HL-60/S4 treated with phorbol 12-myristate 13-acetate at 8.2 ng/mL for 4 days and 3 days (cell line): ENCODE measurements at regions not wholly inside any gene's neighbourhood (a gene's known extent, or its start where the extent isn't known, plus 50 kb on each side); places are given as distances from the start of the nearest gene placed in this dataset.
"Not testable (repeated sequence)": the region's sequence is repeated elsewhere in the genome, so short reads cannot be mapped to it uniquely, and the experiment has no call there.

ENCODE experiments used
- in situ Hi-C: fragments of 300-500 bp; cut with MboI; formaldehyde crosslinking; loops from 2 replicates; pipeline ENCODE4 v1.15.0; 2022; ENCODE audit warnings: low sequenced_read_pairs

DNA sequence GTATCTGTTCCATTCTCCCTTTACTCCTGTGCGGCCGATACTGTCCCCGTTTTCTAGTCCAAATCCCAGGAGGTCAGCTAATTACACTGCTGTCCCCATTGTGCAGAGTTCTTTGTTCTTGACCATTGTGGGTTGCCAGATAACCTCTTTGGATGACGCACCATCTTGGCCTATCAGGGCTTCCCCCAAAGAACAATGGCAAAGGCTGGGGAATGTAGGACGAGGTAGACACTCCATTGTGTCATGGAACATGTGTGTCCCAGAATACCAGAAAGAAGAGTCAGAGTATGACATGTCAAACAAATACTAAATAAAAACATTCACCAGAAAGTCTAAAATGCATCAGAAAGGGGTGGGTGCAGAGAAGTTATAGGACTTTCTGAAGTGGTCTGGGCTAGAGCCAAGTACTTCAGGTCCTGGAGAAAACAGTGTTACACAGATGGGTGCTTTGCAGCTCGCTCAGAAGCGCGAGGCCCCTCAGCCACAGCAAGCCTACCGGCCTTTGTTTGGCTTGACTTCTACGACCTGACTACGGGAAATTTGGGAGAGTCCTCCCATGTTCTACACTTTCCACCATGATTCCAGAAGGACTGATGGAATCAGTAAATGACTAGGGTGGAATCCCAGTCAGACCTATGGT lies 83.2 kb upstream of the SSBP2 start:
- in situ Hi-C loops = loop anchor here (25.0 kb wide), 1 partner anchor 322 kb away; no protein-coding TSS in a partner anchor

DNA sequence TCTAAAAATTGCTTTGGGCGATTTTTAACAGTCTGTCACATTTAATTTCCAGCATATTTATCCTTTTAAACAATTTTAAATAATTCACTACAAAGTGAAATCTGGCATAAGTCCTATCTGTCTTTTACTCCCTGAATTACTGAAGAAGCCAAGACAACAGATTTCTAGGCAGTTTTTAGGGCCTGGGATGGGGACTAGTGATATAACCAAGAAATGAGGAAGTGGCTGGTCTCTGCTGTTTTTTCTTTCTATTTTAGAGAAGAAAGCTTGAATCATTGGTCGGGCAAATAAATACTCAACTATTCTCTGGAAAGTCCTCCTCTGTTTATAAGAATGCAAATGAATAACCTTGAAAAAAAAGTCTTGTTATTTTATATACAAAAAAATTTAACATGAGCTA lies 79.7 kb upstream of the SSBP2 start:
- in situ Hi-C loops = loop anchor here (25.0 kb wide), 1 partner anchor 318 kb away; no protein-coding TSS in a partner anchor

DNA sequence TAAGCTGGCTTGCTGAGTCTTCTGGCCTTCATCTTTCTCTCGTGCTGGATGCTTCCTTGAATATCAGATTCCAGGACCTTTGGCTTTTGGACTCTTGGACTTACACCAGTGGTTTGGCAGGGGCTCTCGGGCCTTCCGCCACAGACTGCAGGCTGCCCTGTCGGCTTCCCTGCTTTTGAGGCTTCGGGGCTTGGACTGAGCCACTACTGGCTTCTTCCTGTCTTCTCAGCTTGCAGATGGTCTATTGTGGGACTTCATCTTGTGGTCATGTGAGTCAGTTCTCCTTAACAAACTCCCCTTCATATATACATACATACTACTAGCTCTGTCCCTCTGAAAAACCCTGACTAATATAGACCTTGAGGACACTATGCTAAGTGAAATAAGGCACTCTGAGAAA lies 78.3 kb upstream of the SSBP2 start:
- in situ Hi-C loops = loop anchor here (25.0 kb wide), 1 partner anchor 317 kb away; no protein-coding TSS in a partner anchor

DNA sequence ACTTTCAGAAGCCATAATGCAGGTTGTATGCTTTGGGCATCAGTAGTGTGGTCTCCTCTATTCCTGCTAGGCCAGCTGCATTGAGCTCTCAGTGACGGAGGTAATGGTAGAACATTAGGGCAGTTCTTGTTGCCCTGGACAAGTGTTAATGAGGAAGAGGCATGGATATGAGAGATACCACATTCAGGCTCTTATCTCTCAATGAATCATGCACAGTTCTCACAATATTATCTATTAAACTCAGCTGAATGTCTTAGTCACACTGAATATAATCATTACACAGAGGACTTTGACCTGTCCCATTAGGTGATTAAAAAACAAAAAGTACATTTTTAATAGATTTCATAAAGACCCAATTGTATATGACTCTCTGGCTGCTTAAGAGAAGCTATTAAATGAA lies 76.6 kb upstream of the SSBP2 start:
- in situ Hi-C loops = loop anchor here (25.0 kb wide), 1 partner anchor 315 kb away; no protein-coding TSS in a partner anchor

DNA sequence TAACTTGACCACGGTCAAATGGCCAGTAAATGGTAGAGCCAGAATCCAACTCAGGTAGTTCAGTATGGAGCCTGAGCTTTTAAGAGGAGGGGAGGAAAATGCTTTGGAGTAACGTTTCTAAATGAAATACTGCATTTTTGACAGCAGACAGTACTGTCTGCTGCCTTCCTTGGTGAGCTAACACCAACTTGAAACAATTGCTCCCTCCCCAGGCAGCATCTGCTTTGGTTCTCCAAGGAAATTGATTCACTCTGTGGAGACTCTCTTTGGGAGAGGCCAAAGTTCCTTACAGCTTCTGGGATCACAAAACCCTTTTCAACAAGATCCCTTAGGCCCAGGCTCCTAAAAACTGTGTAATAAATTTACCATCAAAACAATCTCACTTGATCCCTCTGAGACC lies 75.2 kb upstream of the SSBP2 start:
- in situ Hi-C loops = loop anchor here (25.0 kb wide), 1 partner anchor 314 kb away; no protein-coding TSS in a partner anchor

DNA sequence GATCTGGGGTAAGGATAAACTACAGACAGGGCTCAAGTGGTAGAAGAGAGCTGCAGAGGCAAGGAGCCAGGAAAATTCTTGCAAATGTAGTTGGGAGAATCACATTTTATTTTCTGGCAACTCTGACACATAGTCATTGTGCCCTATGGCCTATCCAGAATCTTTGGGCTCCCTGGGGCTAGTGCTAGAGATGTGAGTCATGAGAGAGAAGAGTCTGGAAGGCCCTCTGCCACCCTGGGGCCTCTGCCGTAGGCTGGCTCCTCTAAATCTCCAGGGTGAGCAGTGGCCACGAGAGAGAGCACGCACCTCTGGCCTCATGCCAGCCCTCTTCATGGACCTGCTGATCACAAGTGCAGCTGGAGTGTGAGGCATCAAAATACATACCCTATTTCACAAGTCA lies 74.3 kb upstream of the SSBP2 start:
- in situ Hi-C loops = loop anchor here (25.0 kb wide), 1 partner anchor 313 kb away; no protein-coding TSS in a partner anchor

DNA sequence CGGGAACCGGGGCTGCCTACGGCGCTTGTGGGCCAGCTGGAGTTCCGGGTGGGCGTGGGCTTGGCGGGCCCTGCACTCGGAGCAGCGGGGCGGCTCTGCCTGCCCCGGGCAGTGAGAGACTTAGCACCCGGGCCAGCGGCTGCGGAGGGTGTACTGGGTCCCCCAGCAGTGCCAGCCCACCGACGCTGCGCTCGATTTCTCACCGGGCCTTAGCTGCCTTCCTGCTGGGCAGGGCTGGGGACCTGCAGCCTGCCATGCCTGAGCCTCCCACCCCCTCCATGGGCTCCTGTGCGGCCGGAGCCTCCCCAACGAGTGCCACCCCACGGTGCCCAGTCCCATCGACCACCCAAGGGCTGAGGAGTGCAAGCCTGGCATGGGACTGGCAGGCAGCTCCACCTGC lies 72.8 kb upstream of the SSBP2 start:
- in situ Hi-C loops = not testable (repeated sequence)

DNA sequence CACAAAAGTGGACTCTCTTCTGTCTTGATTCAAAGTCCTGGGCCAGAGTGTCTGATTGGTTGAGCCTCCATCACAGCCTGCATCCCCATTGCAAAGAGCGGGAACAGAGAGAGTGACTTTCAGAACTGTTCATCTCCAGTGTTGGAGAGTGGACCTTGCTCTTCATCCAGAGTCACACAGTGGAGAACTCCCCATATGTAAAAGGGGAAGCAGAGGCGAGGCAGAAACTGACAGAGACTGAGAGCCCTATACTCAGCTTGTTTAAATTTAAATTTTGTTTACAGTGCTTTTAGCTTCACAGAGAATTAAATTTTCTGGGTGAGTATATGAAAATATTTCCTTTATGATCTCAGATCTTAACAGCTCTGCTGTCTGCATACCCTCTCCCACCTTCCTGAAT lies 70.0 kb upstream of the SSBP2 start:
- in situ Hi-C loops = no loop called here

DNA sequence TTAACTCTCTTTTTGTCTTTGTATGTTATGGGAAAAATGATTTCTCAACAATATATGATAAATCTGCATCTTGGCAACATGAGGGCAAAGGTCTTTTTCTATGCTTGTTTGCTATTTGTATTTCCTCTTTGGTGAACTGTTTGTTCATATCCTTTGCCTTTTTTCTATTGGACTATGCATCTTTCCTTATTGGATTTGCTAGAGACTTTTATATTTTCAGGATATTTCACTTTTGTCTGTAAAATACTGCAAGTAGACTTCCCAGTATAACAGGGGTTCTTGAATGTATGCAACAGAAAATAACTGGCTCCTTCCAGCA lies 69.4 kb upstream of the SSBP2 start:
- in situ Hi-C loops = no loop called here

DNA sequence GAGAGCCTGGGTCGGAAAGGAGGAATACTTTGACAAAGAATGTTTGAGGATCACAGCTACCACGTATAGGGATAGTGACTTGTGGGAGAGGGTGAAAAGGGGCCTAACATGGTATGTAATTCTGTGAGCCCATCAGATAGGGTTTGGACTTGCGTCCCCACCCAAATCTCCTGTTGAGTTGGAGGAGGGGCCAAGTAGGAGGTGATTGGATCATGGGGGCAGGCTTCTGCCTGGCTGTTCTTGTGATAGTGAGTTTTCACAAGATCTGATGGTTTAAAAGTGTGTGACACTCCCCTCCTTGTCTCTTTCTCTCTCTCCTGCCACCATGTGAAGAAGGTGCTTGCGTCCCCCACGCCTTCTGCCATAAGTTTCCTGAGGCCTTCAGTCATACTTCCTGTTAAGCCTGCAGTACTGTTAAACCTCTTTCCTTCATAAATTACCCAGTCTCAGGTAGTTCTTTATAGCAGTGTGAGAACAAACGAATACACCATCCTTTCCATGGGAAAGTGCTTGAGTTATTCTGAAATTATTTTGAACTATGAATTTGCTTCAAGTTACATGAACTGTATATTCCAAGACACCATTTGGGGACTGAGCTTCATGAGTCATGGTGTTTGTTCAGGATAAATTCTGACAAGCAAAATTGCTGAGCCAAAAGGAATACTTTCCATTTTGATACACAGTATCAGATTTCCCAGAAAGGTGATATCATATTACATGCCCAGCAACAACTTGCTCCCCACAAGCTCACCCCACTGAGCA lies 68.8 kb upstream of the SSBP2 start:
- in situ Hi-C loops = no loop called here

DNA sequence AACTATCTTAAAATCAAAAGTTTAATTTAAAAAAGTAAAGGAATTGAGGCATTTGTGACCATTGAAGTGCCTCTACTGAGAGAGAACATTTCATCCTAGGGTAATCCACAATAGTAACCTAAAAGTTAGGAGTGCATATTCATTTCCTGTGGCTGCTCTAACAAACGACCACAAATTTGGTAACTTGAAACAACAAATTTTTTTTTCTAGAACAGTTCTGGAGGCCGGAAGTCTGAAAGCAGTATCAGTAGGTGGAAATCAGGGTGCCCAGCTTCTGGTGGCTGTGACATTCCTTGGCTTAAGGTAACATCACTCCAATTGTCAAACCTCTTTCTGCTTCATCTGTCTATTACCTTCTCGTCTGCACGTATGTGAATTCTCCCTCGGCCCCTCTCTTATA lies 67.1 kb upstream of the SSBP2 start:
- in situ Hi-C loops = no loop called here

DNA sequence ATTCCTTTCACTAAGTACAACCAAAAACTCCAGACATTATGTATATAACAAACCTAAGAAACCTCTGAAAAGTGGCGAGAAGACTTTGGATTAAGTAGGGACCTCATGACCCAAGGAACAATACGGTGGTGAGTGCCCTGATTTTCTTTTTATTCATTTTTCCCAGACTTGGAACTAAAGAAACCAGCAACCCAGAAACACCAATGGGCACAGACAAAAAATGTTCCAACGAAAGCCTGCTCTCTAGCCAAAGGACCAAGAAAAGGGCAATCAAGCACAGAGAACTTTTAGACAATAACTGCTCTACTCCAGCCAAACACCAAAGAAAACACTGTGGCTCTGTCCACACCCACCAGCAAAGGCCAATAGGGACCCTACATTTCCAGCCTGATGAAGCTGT lies 66.2 kb upstream of the SSBP2 start:
- in situ Hi-C loops = no loop called here

DNA sequence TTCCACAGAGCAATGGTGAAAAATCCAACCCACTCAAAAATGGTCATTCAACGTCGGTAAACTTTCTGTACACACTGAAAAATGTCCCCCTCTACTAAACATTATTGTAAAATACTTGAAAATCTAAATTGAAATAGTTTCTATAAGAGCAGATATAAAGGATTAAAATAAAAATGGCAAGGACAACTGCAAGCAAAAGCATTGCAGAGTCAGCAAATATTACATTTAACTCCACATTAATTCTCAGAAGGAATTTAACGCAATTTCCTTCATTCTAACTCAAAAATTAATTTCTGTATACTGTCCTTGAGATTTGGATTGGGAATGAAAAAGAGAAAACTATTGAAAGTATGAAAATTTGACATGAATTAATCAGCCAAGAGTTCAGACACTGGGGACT lies 64.4 kb upstream of the SSBP2 start:
- in situ Hi-C loops = no loop called here

DNA sequence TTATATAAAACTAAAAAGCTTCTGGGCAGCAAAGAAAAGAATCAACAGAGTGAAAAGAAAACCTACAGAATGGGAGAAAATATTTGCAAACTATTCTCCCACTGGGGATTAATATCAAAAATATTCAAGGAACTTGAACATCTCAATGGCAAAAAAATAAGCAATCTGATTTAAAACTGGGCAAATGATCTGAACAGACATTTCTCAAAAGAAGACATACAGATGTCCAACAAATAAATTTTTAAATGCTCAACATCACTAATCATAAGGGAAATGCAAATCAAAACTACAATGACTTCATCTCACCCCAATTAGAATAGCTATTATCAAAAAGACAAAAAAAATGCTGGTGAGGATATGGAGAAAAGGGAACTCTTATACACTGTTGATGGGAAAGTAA lies 57.2 kb upstream of the SSBP2 start:
- in situ Hi-C loops = no loop called here

DNA sequence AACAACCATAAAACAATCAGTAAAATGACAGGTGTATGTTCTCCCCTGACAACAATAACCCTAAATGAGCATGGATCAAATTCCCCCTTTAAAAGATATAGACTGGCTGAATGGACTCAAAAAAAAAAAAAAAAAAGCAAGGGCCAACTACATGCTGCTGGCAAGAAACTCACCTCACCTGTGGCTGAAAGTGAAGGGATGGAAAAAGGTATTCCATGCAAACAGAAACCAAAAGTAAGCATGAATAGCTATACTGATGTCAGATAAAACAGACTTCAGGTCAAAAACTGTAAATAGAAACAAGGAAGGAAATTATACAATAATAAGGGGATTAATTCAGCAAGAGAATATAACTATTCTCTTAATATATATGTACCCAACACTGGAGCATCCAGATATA lies 54.2 kb upstream of the SSBP2 start:
- in situ Hi-C loops = no loop called here

DNA sequence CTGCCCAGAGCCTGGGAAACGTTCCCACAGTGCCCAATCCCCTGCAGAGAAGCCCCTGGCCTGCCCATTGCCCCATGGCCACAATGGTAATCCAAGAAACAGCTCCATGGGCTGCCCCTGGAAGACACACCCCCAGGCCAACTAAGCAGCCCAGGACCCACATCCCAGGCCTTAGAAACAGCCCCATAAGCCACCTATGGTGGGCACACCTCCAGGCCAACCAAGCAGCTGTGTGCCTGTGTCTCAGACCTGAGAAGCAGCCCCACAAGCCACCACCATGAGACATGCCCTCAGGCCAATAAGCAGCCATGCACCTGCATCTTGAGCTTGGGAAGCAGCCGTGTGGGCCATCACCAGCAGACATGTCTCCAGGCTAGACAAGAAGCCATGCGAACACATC lies 52.9 kb upstream of the SSBP2 start:
- in situ Hi-C loops = no loop called here

DNA sequence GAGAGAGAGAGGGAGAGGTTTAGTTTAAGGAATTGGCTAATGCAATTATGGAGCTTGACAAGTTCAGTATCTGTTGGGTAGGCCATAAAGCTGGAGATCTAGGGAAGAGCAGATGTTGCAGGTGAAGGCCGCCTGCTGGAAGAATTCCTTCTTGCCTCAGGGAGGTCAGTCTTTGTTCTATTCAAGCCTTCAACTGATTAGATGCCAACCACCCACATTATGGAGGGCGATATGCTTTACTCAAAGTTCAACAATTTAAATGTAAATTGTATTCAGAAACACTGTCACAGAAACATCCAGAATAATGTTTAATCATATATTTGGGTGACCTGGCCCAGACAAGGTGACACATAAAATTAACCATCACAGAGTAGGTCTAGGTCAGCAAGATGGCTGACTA lies 51.7 kb upstream of the SSBP2 start:
- in situ Hi-C loops = no loop called here

DNA sequence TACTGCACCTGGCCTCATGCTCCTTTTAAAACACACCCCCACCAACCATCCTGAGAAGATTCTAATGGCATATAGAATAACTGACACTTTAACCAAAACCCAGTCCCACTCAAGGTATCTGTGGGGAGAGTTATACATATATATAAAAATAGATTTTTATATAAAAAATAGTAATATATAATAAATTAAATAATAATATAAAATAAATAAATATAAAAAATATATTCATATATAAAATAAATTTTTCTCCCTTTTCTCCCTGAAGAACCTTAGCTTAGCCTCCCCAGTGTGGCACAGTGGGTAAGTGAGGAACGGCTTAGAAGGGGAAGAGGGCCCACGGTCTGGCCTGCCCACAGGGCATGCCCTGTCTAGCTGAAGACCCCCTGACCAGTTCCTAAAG lies 51.1 kb upstream of the SSBP2 start:
- in situ Hi-C loops = no loop called here

DNA sequence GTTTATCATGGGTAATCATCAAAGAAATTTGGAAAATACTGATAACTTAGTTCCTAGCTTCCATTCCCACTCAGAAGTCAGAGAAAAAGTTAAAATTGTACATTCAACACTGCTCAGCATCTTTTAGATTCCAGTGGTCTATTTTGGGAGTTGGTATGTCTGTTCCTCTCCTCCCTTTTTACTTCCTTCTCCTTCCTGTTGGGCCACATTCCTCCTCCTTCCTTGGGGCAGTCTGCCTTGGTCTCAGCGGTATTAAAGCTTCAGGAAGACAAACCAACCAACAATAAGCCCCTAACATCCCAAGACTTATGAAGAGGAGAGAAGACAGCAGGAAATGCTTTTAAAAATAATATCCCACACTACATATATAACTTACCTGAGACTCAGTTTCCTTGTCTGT lies 49.9 kb upstream of the SSBP2 start:
- in situ Hi-C loops = no loop called here
